K562 (cell line): ENCODE measurements at regions not wholly inside any gene's neighbourhood (a gene's known extent, or its start where the extent isn't known, plus 50 kb on each side); places are given as distances from the start of the nearest gene placed in this dataset.

Experiments
- ATF3 ChIP-seq, 2 experiments: fragments of 450-650 bp in 1 of 2; sonication (generic) in 1 of 2; formaldehyde crosslinking in 1 of 2; IDR thresholded peaks in 1 of 2; conservative IDR thresholded peaks in 1 of 2; 2 replicates each; pipeline versions ENCODE4 v1.6.1 to v1.8.1; 2016 to 2023; ENCODE audit warnings: mild to moderate bottlenecking in 2 of 2, moderate library complexity in 2 of 2, inconsistent platforms in 1 of 2, missing genetic modification reagents in 1 of 2
- CREB1 ChIP-seq, 2 experiments: sonication (generic) in 1 of 2; formaldehyde crosslinking in 1 of 2; IDR thresholded peaks; 2 replicates each; pipeline versions ENCODE4 v1.6.1 to v1.8.0; 2012 to 2022; ENCODE audit warnings: inconsistent platforms in 1 of 2, mild to moderate bottlenecking in 1 of 2, missing genetic modification reagents in 1 of 2, moderate library complexity in 1 of 2
- FOXK2 ChIP-seq, 2 experiments: fragments of 450-650 bp; IDR thresholded peaks in 1 of 2; conservative IDR thresholded peaks in 1 of 2; 2 replicates each; pipeline ENCODE4 v1.6.1; 2016; ENCODE audit warnings: low read depth in 2 of 2, mild to moderate bottlenecking in 1 of 2
- KHSRP ChIP-seq: fragments of 450-650 bp; IDR thresholded peaks from 2 replicates; pipeline ENCODE4 v1.6.1; 2017
- SRF ChIP-seq, 2 experiments: fragments of 250-450, 450-650 bp in 1 of 2; sonication (Bioruptor Pico) in 1 of 2; sonication (generic) in 1 of 2; formaldehyde crosslinking; IDR thresholded peaks; 2 replicates each; pipeline versions ENCODE4 v1.5.0 to v1.5.1; 2020 to 2022; ENCODE audit warnings: mild to moderate bottlenecking in 1 of 2, missing genetic modification reagents in 1 of 2
- YY1 ChIP-seq, 3 experiments: IDR thresholded peaks; 2 replicates each; pipeline ENCODE4 v1.6.1; 2011; ENCODE audit warnings: low read length in 2 of 3, mild to moderate bottlenecking in 2 of 3, moderate library complexity in 2 of 3, borderline replicate concordance in 1 of 3, control low read depth in 1 of 3, low read depth in 1 of 3; ENCODE audit not compliant: insufficient read depth in 3 of 3, insufficient replicate concordance in 2 of 3, control insufficient read depth in 1 of 3, insufficient read length in 1 of 3; ENCODE audit errors: extremely low read depth in 1 of 3
- ZBTB11 ChIP-seq, 3 experiments: fragments of 200-800 bp in 1 of 3; fragments of 250-450 bp in 1 of 3; fragments of 450-650 bp in 1 of 3; sonication (Bioruptor Pico) in 1 of 3; sonication (Bioruptor generic) in 1 of 3; formaldehyde crosslinking in 1 of 3; IDR thresholded peaks; 2 replicates each; pipeline versions ENCODE4 v1.6.1 to v1.8.0; 2016 to 2022; ENCODE audit warnings: mild to moderate bottlenecking in 2 of 3, missing genetic modification characterization in 2 of 3, missing compliant biosample characterization in 1 of 3, moderate library complexity in 1 of 3
- TF ChIP-seq, protein P1 (sequence below): sonication (generic); formaldehyde crosslinking; IDR thresholded peaks from 2 replicates; pipeline ENCODE4 v1.4.0; 2020; ENCODE audit warnings: mild to moderate bottlenecking, missing genetic modification reagents
- TF ChIP-seq, protein P2 (sequence below): sonication (generic); formaldehyde crosslinking; IDR thresholded peaks from 2 replicates; pipeline ENCODE4 v1.9.0; 2022; ENCODE audit warnings: mild to moderate bottlenecking, missing genetic modification reagents

GRCh38 chr5:79922626-79923025 is 68.4 kb downstream of the MTX3 start:
- TF ChIP-seq ZBTB11 (CRISPR knock-in tag; IDR thresholded peaks at IDR 0.05) (no peak), ATF3 (IDR thresholded peaks at IDR 0.05) (no peak), ATF3 (CRISPR knock-in tag; conservative IDR thresholded peaks at IDR 0.05) (no peak), CREB1 (IDR thresholded peaks at IDR 0.05) (no peak), CREB1 (CRISPR knock-in tag; IDR thresholded peaks at IDR 0.05) (no peak), KHSRP (no peak), FOXK2 (conservative IDR thresholded peaks at IDR 0.05 in 1 of 2, IDR thresholded peaks at IDR 0.05 in 1 of 2; ENCODE audit: low read depth in 2 of 2) (no peak), YY1 (IDR thresholded peaks at IDR 0.05; ENCODE audit: borderline replicate concordance in 1 of 3, control insufficient read depth in 1 of 3, extremely low read depth in 1 of 3, insufficient read depth in 3 of 3, insufficient read length in 1 of 3, insufficient replicate concordance in 2 of 3, low read depth in 1 of 3, low read length in 2 of 3) (no peak), SRF (CRISPR knock-in tag; IDR thresholded peaks at IDR 0.05) (no peak)
- TF ChIP-seq, protein P1, sequence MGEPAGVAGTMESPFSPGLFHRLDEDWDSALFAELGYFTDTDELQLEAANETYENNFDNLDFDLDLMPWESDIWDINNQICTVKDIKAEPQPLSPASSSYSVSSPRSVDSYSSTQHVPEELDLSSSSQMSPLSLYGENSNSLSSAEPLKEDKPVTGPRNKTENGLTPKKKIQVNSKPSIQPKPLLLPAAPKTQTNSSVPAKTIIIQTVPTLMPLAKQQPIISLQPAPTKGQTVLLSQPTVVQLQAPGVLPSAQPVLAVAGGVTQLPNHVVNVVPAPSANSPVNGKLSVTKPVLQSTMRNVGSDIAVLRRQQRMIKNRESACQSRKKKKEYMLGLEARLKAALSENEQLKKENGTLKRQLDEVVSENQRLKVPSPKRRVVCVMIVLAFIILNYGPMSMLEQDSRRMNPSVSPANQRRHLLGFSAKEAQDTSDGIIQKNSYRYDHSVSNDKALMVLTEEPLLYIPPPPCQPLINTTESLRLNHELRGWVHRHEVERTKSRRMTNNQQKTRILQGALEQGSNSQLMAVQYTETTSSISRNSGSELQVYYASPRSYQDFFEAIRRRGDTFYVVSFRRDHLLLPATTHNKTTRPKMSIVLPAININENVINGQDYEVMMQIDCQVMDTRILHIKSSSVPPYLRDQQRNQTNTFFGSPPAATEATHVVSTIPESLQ (CRISPR knock-in tag) = no peak
- TF ChIP-seq, protein P2, sequence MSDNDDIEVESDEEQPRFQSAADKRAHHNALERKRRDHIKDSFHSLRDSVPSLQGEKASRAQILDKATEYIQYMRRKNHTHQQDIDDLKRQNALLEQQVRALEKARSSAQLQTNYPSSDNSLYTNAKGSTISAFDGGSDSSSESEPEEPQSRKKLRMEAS (CRISPR knock-in tag) = no peak
